Testis (tissue), 2 donors: ENCODE measurements at regions not wholly inside any gene's neighbourhood (a gene's known extent, or its start where the extent isn't known, plus 50 kb on each side); places are given as distances from the start of the nearest gene placed in this dataset.

ENCODE experiments used
- CTCF ChIP-seq, 3 experiments: fragments of 450-650 bp in 2 of 3; fragments of 200-600 bp in 1 of 3; sonication (generic) in 1 of 3; IDR thresholded peaks; one replicate each; pipeline ENCODE4 v1.5.1; 2016 to 2019; ENCODE audit warnings: antibody characterized with exemption in 3 of 3, mild to moderate bottlenecking in 2 of 3, moderate library complexity in 1 of 3
- POLR2A ChIP-seq: fragments of 450-650 bp; IDR thresholded peaks from one replicate; pipeline ENCODE4 v1.6.1; 2017; ENCODE audit warnings: antibody characterized with exemption, mild to moderate bottlenecking, moderate library complexity

GRCh38 chr7:89857767-89858166 is 296.5 kb upstream of the STEAP1 start:
- TF ChIP-seq POLR2A = no peak
- no peak for TF ChIP-seq CTCF (IDR thresholded peaks at IDR 0.05)
